GM18511 (cell line): ENCODE measurements at regions not wholly inside any gene's neighbourhood (a gene's known extent, or its start where the extent isn't known, plus 50 kb on each side); places are given as distances from the start of the nearest gene placed in this dataset.
"Not testable (repeated sequence)": the region's sequence is repeated elsewhere in the genome, so short reads cannot be mapped to it uniquely, and the experiment has no call there.

Experiments
- ATAC-seq: cut with Tn5 transposase; IDR thresholded peaks from one replicate; pipeline ENCODE4 v1.9.1; 2021; ENCODE audit warnings: mild to moderate bottlenecking, moderate library complexity; ENCODE audit not compliant: unreplicated experiment

GRCh38 chr2:82234283-82234874, 1929.8 kb upstream of the LRRTM1 start:
- no peak for ATAC-seq

GRCh38 chr2:82233806-82234205, 1929.3 kb upstream of the LRRTM1 start:
- ATAC-seq = no peak

GRCh38 chr2:82230406-82230805, 1925.9 kb upstream of the LRRTM1 start:
- ATAC-seq = no peak

GRCh38 chr2:82226441-82226840, 1921.9 kb upstream of the LRRTM1 start:
- no peak for ATAC-seq

GRCh38 chr2:82224301-82224940, 1919.9 kb upstream of the LRRTM1 start:
- no peak for ATAC-seq

GRCh38 chr2:82215212-82215611, 1910.7 kb upstream of the LRRTM1 start:
- no peak for ATAC-seq

- no peak for ATAC-seq
Observed at GRCh38 chr2:82199493-82199852, 1894.9 kb upstream of the LRRTM1 start.

- ATAC-seq = no peak
Observed at GRCh38 chr2:82198809-82199492, 1894.4 kb upstream of the LRRTM1 start.

GRCh38 chr2:82182270-82182669, 1877.7 kb upstream of the LRRTM1 start:
- no peak for ATAC-seq

GRCh38 chr2:82175210-82175609, 1870.7 kb upstream of the LRRTM1 start:
- not testable (repeated sequence) for ATAC-seq

- no peak for ATAC-seq
Observed at GRCh38 chr2:82172483-82172882, 1867.9 kb upstream of the LRRTM1 start.

GRCh38 chr2:82169379-82169778, 1864.8 kb upstream of the LRRTM1 start:
- ATAC-seq = no peak

GRCh38 chr2:82165377-82165776, 1860.8 kb upstream of the LRRTM1 start:
- no peak for ATAC-seq

GRCh38 chr2:82158150-82158549, 1853.6 kb upstream of the LRRTM1 start:
- ATAC-seq = no peak

GRCh38 chr2:82155469-82155868, 1850.9 kb upstream of the LRRTM1 start:
- ATAC-seq = no peak

GRCh38 chr2:82143343-82143742, 1838.8 kb upstream of the LRRTM1 start:
- no peak for ATAC-seq

- no peak for ATAC-seq
Observed at GRCh38 chr2:82139979-82140611, 1835.5 kb upstream of the LRRTM1 start.

- no peak for ATAC-seq
Observed at GRCh38 chr2:82137441-82137840, 1832.9 kb upstream of the LRRTM1 start.

GRCh38 chr2:82128051-82128450, 1823.5 kb upstream of the LRRTM1 start:
- ATAC-seq = no peak

GRCh38 chr2:82124629-82125028, 1820.1 kb upstream of the LRRTM1 start:
- no peak for ATAC-seq

- ATAC-seq = no peak
Observed at GRCh38 chr2:82120654-82121053, 1816.1 kb upstream of the LRRTM1 start.

- ATAC-seq = no peak
Observed at GRCh38 chr2:82120115-82120514, 1815.6 kb upstream of the LRRTM1 start.
